Eye (tissue), 1 donor: ENCODE measurements at regions not wholly inside any gene's neighbourhood (a gene's known extent, or its start where the extent isn't known, plus 50 kb on each side); places are given as distances from the start of the nearest gene placed in this dataset.

Experiments used
- DNase-seq: peaks from one replicate; pipeline ENCODE4 v3.0.0-alpha.2; 2015

GRCh38 chr3:132818251-132818650 lies 96.0 kb upstream of the NPHP3 start:
- DNase-seq: no peak

GRCh38 chr3:132817646-132818177 lies 95.5 kb upstream of the NPHP3 start:
- no peak for DNase-seq

- no peak for DNase-seq
These were observed 82.9 kb upstream of the NPHP3 start for GRCh38 chr3:132805071-132805470.

- DNase-seq: no peak
These were observed 82.3 kb upstream of the NPHP3 start for GRCh38 chr3:132804498-132804897.

GRCh38 chr3:132803889-132804288 lies 81.7 kb upstream of the NPHP3 start:
- no peak for DNase-seq

GRCh38 chr3:132800958-132801357 lies 78.7 kb upstream of the NPHP3 start:
- no peak for DNase-seq

- DNase-seq: no peak
These were observed 68.6 kb upstream of the NPHP3 start for GRCh38 chr3:132790806-132791205.

GRCh38 chr3:132789959-132790358 lies 67.8 kb upstream of the NPHP3 start:
- no peak for DNase-seq

- DNase-seq: peak; percentile 68
These were observed 66.1 kb upstream of the NPHP3 start for GRCh38 chr3:132788301-132788671.

GRCh38 chr3:132787616-132788300 lies 65.5 kb upstream of the NPHP3 start:
- peak; percentile 50 for DNase-seq

GRCh38 chr3:132786890-132787289 lies 64.7 kb upstream of the NPHP3 start:
- no peak for DNase-seq

GRCh38 chr3:132785292-132785691 lies 63.1 kb upstream of the NPHP3 start:
- no peak for DNase-seq

- DNase-seq: no peak
These were observed 62.4 kb upstream of the NPHP3 start for GRCh38 chr3:132784502-132785025.

- DNase-seq: no peak
These were observed 60.9 kb upstream of the NPHP3 start for GRCh38 chr3:132783152-132783551.

- DNase-seq: no peak
These were observed 59.7 kb upstream of the NPHP3 start for GRCh38 chr3:132781922-132782321.

GRCh38 chr3:132777171-132777570 lies 55.0 kb upstream of the NPHP3 start:
- no peak for DNase-seq

- DNase-seq: no peak
These were observed 50.9 kb upstream of the NPHP3 start for GRCh38 chr3:132773071-132773619.

GRCh38 chr3:132772252-132772651 lies 50.0 kb upstream of the NPHP3 start:
- no peak for DNase-seq
